ENCODE measurements at regions not wholly inside any gene's neighbourhood (a gene's known extent, or its start where the extent isn't known, plus 50 kb on each side); places are given as distances from the start of the nearest gene placed in this dataset.

GRCh38 chr4:58275856-58276255 is 1165.7 kb upstream of the IGFBP7 start:
- no peak overlapping the region for H3K4me2 ChIP-seq (ENCODE audit: low read length)
- H3K27me3 ChIP-seq (ENCODE audit: low read length): no peaks in the 10 kb centered on the region
- DNase-seq (peak; percentile 58), ATAC-seq (peak; percentile 73)
- no peak overlapping the region for H3K4me3 ChIP-seq (ENCODE audit: low read length)
- H2AFZ ChIP-seq (ENCODE audit: low read length): no peak overlapping the region
- intact Hi-C loops (cut with micrococcal nuclease): no loop called here
- H3K36me3 ChIP-seq (ENCODE audit: low read depth, low read length): no peaks in the 10 kb centered on the region
- no peaks in the 10 kb centered on the region for H3K9me2 ChIP-seq (replicated peaks; ENCODE audit: low read length)
- no peak overlapping the region for H3K9ac ChIP-seq (ENCODE audit: low read length)
- CTCF ChIA-PET: no interaction called here
- no peak for TF ChIP-seq EZH2phosphoT487 (IDR thresholded peaks at IDR 0.05; ENCODE audit: borderline replicate concordance, low read length)
- TF ChIP-seq CTCF (conservative IDR thresholded peaks at IDR 0.05; ENCODE audit: low read depth, low read length): no peak
- TF ChIP-seq EZH2 (IDR thresholded peaks at IDR 0.05; ENCODE audit: low read length, unreplicated experiment): no peak
- H3K9me3 ChIP-seq (ENCODE audit: low read length): no peaks in the 10 kb centered on the region
- POLR2A ChIA-PET (ENCODE audit: unreplicated experiment): no interaction called here
- no peaks in the 10 kb centered on the region for H4K20me1 ChIP-seq (ENCODE audit: low read length)
- no peaks in the 10 kb centered on the region for H3F3A ChIP-seq (ENCODE audit: low read length, unreplicated experiment)
- 0 out of 2 replicates have a peak, but pooled peaks cover 5% of the 10 kb centered on the region for H3K4me1 ChIP-seq (ENCODE audit: insufficient read depth, low read length)
- H3K27ac ChIP-seq (ENCODE audit: low read length): no peak overlapping the region
- no TSS peak for BruUV-seq (replicated peaks)
- H3K79me2 ChIP-seq (ENCODE audit: low read length): no peaks in the 10 kb centered on the region

DNA sequence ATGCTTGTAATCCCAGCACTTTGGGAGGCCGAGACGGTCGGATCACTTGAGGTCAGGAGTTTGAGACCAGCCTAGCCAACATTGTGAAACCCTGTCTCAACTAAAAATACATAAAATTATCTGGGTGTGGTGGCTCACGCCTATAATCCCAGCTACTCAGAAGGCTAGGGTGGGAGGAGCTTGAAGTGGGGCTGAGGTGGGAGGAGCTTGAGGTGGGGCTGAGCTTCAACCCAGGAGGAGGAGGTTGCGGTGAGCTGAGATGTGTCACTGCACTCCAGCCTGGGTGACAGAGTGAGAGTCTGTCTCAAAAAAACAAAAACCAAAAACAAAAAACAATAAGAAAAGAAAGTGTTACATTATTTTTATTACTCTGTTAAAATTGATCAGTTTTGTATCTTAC is 1164.4 kb upstream of the IGFBP7 start:
- TF ChIP-seq CTCF (conservative IDR thresholded peaks at IDR 0.05; ENCODE audit: low read depth, low read length) (no peak), EZH2phosphoT487 (IDR thresholded peaks at IDR 0.05; ENCODE audit: borderline replicate concordance, low read length) (no peak), EZH2 (IDR thresholded peaks at IDR 0.05; ENCODE audit: low read length, unreplicated experiment) (no peak)
- no TSS peak for BruUV-seq (replicated peaks)
- Histone ChIP-seq H3K4me1 (ENCODE audit: insufficient read depth, low read length) (0 out of 2 replicates have a peak, but pooled peaks cover 5% of the 10 kb centered on the region), H3K9me3 (ENCODE audit: low read length) (no peaks in the 10 kb centered on the region), H3K9ac (ENCODE audit: low read length) (no peak overlapping the region), H3K36me3 (ENCODE audit: low read depth, low read length) (no peaks in the 10 kb centered on the region), H3K27me3 (ENCODE audit: low read length) (no peaks in the 10 kb centered on the region), H4K20me1 (ENCODE audit: low read length) (no peaks in the 10 kb centered on the region), H3K9me2 (replicated peaks; ENCODE audit: low read length) (no peaks in the 10 kb centered on the region), H3K4me3 (ENCODE audit: low read length) (no peak overlapping the region), H3K27ac (ENCODE audit: low read length) (no peak overlapping the region), H3K79me2 (ENCODE audit: low read length) (no peaks in the 10 kb centered on the region), H2AFZ (ENCODE audit: low read length) (no peak overlapping the region), H3K4me2 (ENCODE audit: low read length) (no peak overlapping the region), H3F3A (ENCODE audit: low read length, unreplicated experiment) (no peaks in the 10 kb centered on the region)
- intact Hi-C loops (cut with micrococcal nuclease): no loop called here
- CTCF ChIA-PET: no interaction called here
- peak; percentile 7 for DNase-seq
- ATAC-seq: no peak
- POLR2A ChIA-PET (ENCODE audit: unreplicated experiment): no interaction called here

GRCh38 chr4:58272311-58272710 is 1162.1 kb upstream of the IGFBP7 start:
- no peaks in the 10 kb centered on the region for H3K79me2 ChIP-seq (ENCODE audit: low read length)
- H3K4me3 ChIP-seq (ENCODE audit: low read length): no peak overlapping the region
- H4K20me1 ChIP-seq (ENCODE audit: low read length): no peaks in the 10 kb centered on the region
- no TSS peak for BruUV-seq (replicated peaks)
- ChIA-PET POLR2A (ENCODE audit: unreplicated experiment) (no interaction called here), CTCF (no interaction called here)
- no peaks in the 10 kb centered on the region for H3K9me3 ChIP-seq (ENCODE audit: low read length)
- H3K4me1 ChIP-seq (ENCODE audit: insufficient read depth, low read length): 0 out of 2 replicates have a peak, but pooled peaks cover 5% of the 10 kb centered on the region
- no peaks in the 10 kb centered on the region for H3K36me3 ChIP-seq (ENCODE audit: low read depth, low read length)
- no peak overlapping the region for H3K9ac ChIP-seq (ENCODE audit: low read length)
- no peaks in the 10 kb centered on the region for H3F3A ChIP-seq (ENCODE audit: low read length, unreplicated experiment)
- H3K4me2 ChIP-seq (ENCODE audit: low read length): no peak overlapping the region
- DNase-seq (no peak), ATAC-seq (no peak)
- no peak overlapping the region for H3K27ac ChIP-seq (ENCODE audit: low read length)
- H3K9me2 ChIP-seq (replicated peaks; ENCODE audit: low read length): no peaks in the 10 kb centered on the region
- no peaks in the 10 kb centered on the region for H3K27me3 ChIP-seq (ENCODE audit: low read length)
- TF ChIP-seq CTCF (conservative IDR thresholded peaks at IDR 0.05; ENCODE audit: low read depth, low read length): no peak
- TF ChIP-seq EZH2 (IDR thresholded peaks at IDR 0.05; ENCODE audit: low read length, unreplicated experiment): no peak
- no peak for TF ChIP-seq EZH2phosphoT487 (IDR thresholded peaks at IDR 0.05; ENCODE audit: borderline replicate concordance, low read length)
- intact Hi-C loops (cut with micrococcal nuclease): no loop called here
- no peak overlapping the region for H2AFZ ChIP-seq (ENCODE audit: low read length)

Data from PC-3 (cell line).